ENCODE measurements at regions not wholly inside any gene's neighbourhood (a gene's known extent, or its start where the extent isn't known, plus 50 kb on each side); places are given as distances from the start of the nearest gene placed in this dataset.

GRCh38 chr14:71716041-71716772, 216.0 kb upstream of the RGS6 start:
- WGBS (ENCODE audit: extremely low coverage, insufficient read length, low lambda C conversion rate) = no CpG with 5 or more reads among the region's 6 CpGs
- Histone ChIP-seq H3K27me3 (ENCODE audit: insufficient read depth, low read length) (no peaks in the 10 kb centered on the region), H2BK120ac (ENCODE audit: low read depth, low read length, poor library complexity, severe bottlenecking) (no peak overlapping the region), H3K9me3 (ENCODE audit: control insufficient read depth, low read depth, low read length) (no peaks in the 10 kb centered on the region), H3K56ac (ENCODE audit: insufficient read length, low read depth, low read length) (no peak overlapping the region), H4K20me1 (ENCODE audit: control insufficient read depth, insufficient read depth, insufficient read length) (no peaks in the 10 kb centered on the region), H4K91ac (ENCODE audit: insufficient read length, low read depth, low read length) (no peak overlapping the region), H3K79me1 (ENCODE audit: insufficient read depth, low read depth, low read length, poor library complexity, severe bottlenecking) (no peaks in the 10 kb centered on the region), H4K5ac (ENCODE audit: insufficient read length, low read depth, low read length) (no peak overlapping the region), H3K9ac (ENCODE audit: extremely low read depth, insufficient read length, low read length) (no peak overlapping the region), H3K4ac (ENCODE audit: low read depth, low read length) (no peak overlapping the region), H3K18ac (ENCODE audit: insufficient read length, low read depth, low read length) (no peak overlapping the region), H2BK15ac (ENCODE audit: low read depth, low read length) (no peak overlapping the region), H2AK5ac (ENCODE audit: insufficient read length, low read length) (no peak overlapping the region), H3T11ph (ENCODE audit: low read length) (no peak overlapping the region), H3K4me2 (ENCODE audit: insufficient read depth, insufficient read length, low read length) (no peak overlapping the region), H3K23me2 (ENCODE audit: insufficient read length, low read depth, low read length, poor library complexity, severe bottlenecking) (peaks cover 3% of the 10 kb centered on the region), H3K23ac (ENCODE audit: insufficient read length, low read depth, low read length) (no peak overlapping the region), H2BK20ac (ENCODE audit: low read depth, low read length, poor library complexity, severe bottlenecking) (no peak overlapping the region), H2BK5ac (ENCODE audit: insufficient read length, low read length) (no peak overlapping the region), H3K4me1 (ENCODE audit: insufficient read depth, low read length) (0 out of 2 replicates have a peak, but pooled peaks cover 5% of the 10 kb centered on the region), H2AFZ (ENCODE audit: low read length) (no peak overlapping the region), H3K27ac (ENCODE audit: insufficient read length, low read depth, low read length) (no peak overlapping the region), H3K14ac (ENCODE audit: insufficient read depth, low read length) (no peak overlapping the region), H2BK12ac (ENCODE audit: insufficient read length, low read depth, low read length) (no peak overlapping the region), H4K8ac (replicated peaks; ENCODE audit: insufficient read length, low read depth, low read length) (no peak overlapping the region), H3K79me2 (ENCODE audit: insufficient read depth, low read length) (no peaks in the 10 kb centered on the region)
- DNase-seq = no peak
- peaks cover 10 to 12% of the 10 kb centered on the region in 2 experiments for H3K4me1 Mint-ChIP-seq
- no peaks in the 10 kb centered on the region for H3K27me3 Mint-ChIP-seq (ENCODE audit: low read depth)
- H3K4me3 Mint-ChIP-seq = no peak overlapping the region
- H3K36me3 Mint-ChIP-seq (ENCODE audit: insufficient read depth in 1 of 3, low read depth in 3 of 3) = peaks cover 9 to 14% (median 12%) of the 10 kb centered on the region in 3 experiments
- H3K27ac Mint-ChIP-seq = peak overlapping the region in 1 of 3 experiments; percentile 1; a peak in 1 of 7 replicates
- peaks cover 4 to 6% of the 10 kb centered on the region in 2 experiments for H3K9me3 Mint-ChIP-seq
- no peak for TF ChIP-seq CTCF (conservative IDR thresholded peaks at IDR 0.05)
